Caco-2 (cell line): ENCODE measurements at regions not wholly inside any gene's neighbourhood (a gene's known extent, or its start where the extent isn't known, plus 50 kb on each side); places are given as distances from the start of the nearest gene placed in this dataset.

Experiments used
- BruUV-seq: library from RNA; stranded (reverse); fragments of 400-500 nt; replicated peaks from 2 replicates; lab custom pipeline; 2021; lab: Mats Ljungman, UMichigan
- CTCF ChIA-PET: fragments of 300-600 bp; sonication (Branson Sonifier 250); formaldehyde crosslinking; loops from one replicate; lab custom pipeline; 2022; ENCODE audit warnings: antibody characterized with exemption; lab: Charles Lee
- POLR2A ChIA-PET: fragments of 300-600 bp; sonication (Branson Sonifier 250); formaldehyde crosslinking; loops from one replicate; lab custom pipeline; 2022; ENCODE audit warnings: antibody characterized with exemption; lab: Charles Lee
- DNase-seq, 2 experiments: peaks; one replicate each; pipeline versions ENCODE4 v3.0.0 to v3.0.0-alpha.2; 2020 to 2022
- H3K27me3 ChIP-seq: replicated peaks from 2 replicates; pipeline ENCODE4 v1.6.0; 2011; ENCODE audit warnings: low read length; ENCODE audit not compliant: control insufficient read depth, insufficient read depth
- H3K36me3 ChIP-seq: 2 replicates; pipeline ENCODE4 v1.5.1; 2011; ENCODE audit warnings: low read length; ENCODE audit not compliant: control insufficient read depth, insufficient read depth
- H3K4me1 ChIP-seq: fragments of 250-450 bp; sonication (Bioruptor Pico); 2 replicates; pipeline ENCODE4 v1.5.1; 2020; ENCODE audit warnings: mild to moderate bottlenecking
- H3K4me3 ChIP-seq: 2 replicates; pipeline ENCODE4 v1.5.1; 2011; ENCODE audit warnings: low read depth, mild to moderate bottlenecking, control low read depth, low read length
- H3K9me3 ChIP-seq: fragments of 250-450 bp; sonication (Bioruptor Pico); 2 replicates; pipeline ENCODE4 v1.5.1; 2020; ENCODE audit warnings: mild to moderate bottlenecking, moderate library complexity
- H3K27ac Mint-ChIP-seq: one replicate; pipeline ENCODE4 v1.8.0; 2022; ENCODE audit warnings: mixed read lengths; ENCODE audit not compliant: unreplicated experiment
- H3K27me3 Mint-ChIP-seq: one replicate; pipeline ENCODE4 v1.8.0; 2022; ENCODE audit warnings: mixed read lengths; ENCODE audit not compliant: insufficient read depth, unreplicated experiment
- H3K36me3 Mint-ChIP-seq: one replicate; pipeline ENCODE4 v1.8.0; 2022; ENCODE audit warnings: mild to moderate bottlenecking, mixed read lengths; ENCODE audit not compliant: insufficient read depth, unreplicated experiment
- H3K4me1 Mint-ChIP-seq: one replicate; pipeline ENCODE4 v1.8.0; 2022; ENCODE audit warnings: low read depth, mixed read lengths; ENCODE audit not compliant: unreplicated experiment
- H3K4me3 Mint-ChIP-seq: one replicate; pipeline ENCODE4 v1.8.0; 2022; ENCODE audit warnings: mild to moderate bottlenecking, moderate library complexity, mixed read lengths; ENCODE audit not compliant: unreplicated experiment
- H3K9me3 Mint-ChIP-seq: one replicate; pipeline ENCODE4 v1.8.0; 2022; ENCODE audit warnings: mixed read lengths; ENCODE audit not compliant: unreplicated experiment
- intact Hi-C: fragments of 100-400 bp; cut with micrococcal nuclease; formaldehyde crosslinking; loops from one replicate; pipeline ENCODE4 v1.10.0; 2022; ENCODE audit not compliant: unreplicated experiment
- TF ChIP-seq, protein P1 (sequence below), 2 experiments: fragments of 200-600 bp in 1 of 2; IDR thresholded peaks; 1 replicate in 1 of 2; 2 replicates in 1 of 2; pipeline versions ENCODE4 v1.5.1 to v1.8.0; 2011 to 2022; ENCODE audit warnings: antibody characterized with exemption in 1 of 2, control low read depth in 1 of 2, inconsistent platforms in 1 of 2, low read depth in 1 of 2, low read length in 1 of 2, mild to moderate bottlenecking in 1 of 2, moderate library complexity in 1 of 2; ENCODE audit not compliant: insufficient read depth in 1 of 2, severe bottlenecking in 1 of 2, unreplicated experiment in 1 of 2

GRCh38 chr5:82564963-82565362 is 286.8 kb upstream of the RPS23 start:
- Mint-ChIP-seq H3K9me3 (no peaks in the 10 kb centered on the region), H3K27me3 (no peaks in the 10 kb centered on the region), H3K4me1 (no peaks in the 10 kb centered on the region), H3K36me3 (no peaks in the 10 kb centered on the region), H3K27ac (no peak overlapping the region), H3K4me3 (no peak overlapping the region)
- TF ChIP-seq, protein P1, sequence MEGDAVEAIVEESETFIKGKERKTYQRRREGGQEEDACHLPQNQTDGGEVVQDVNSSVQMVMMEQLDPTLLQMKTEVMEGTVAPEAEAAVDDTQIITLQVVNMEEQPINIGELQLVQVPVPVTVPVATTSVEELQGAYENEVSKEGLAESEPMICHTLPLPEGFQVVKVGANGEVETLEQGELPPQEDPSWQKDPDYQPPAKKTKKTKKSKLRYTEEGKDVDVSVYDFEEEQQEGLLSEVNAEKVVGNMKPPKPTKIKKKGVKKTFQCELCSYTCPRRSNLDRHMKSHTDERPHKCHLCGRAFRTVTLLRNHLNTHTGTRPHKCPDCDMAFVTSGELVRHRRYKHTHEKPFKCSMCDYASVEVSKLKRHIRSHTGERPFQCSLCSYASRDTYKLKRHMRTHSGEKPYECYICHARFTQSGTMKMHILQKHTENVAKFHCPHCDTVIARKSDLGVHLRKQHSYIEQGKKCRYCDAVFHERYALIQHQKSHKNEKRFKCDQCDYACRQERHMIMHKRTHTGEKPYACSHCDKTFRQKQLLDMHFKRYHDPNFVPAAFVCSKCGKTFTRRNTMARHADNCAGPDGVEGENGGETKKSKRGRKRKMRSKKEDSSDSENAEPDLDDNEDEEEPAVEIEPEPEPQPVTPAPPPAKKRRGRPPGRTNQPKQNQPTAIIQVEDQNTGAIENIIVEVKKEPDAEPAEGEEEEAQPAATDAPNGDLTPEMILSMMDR (IDR thresholded peaks at IDR 0.05; ENCODE audit: insufficient read depth in 1 of 2, low read depth in 1 of 2, low read length in 1 of 2, severe bottlenecking in 1 of 2, unreplicated experiment in 1 of 2), result no peak
- ChIA-PET CTCF (no interaction called here), POLR2A (no interaction called here)
- no peaks in the 10 kb centered on the region for H3K27me3 ChIP-seq
- DNase-seq, result no peak
- BruUV-seq, result no TSS peak
- H3K4me1 ChIP-seq, result no peaks in the 10 kb centered on the region
- no peaks in the 10 kb centered on the region for H3K36me3 ChIP-seq
- intact Hi-C loops, result no loop called here
- no peaks in the 10 kb centered on the region for H3K9me3 ChIP-seq
- no peak overlapping the region for H3K4me3 ChIP-seq

GRCh38 chr5:82563745-82564144 is 285.6 kb upstream of the RPS23 start:
- Histone ChIP-seq H3K4me1 (no peaks in the 10 kb centered on the region), H3K9me3 (peaks cover 5% of the 10 kb centered on the region; the same call in 1 of the 2 replicates), H3K4me3 (no peak overlapping the region), H3K36me3 (no peaks in the 10 kb centered on the region), H3K27me3 (no peaks in the 10 kb centered on the region)
- no TSS peak for BruUV-seq
- ChIA-PET CTCF (no interaction called here), POLR2A (no interaction called here)
- no peaks in the 10 kb centered on the region for H3K4me1 Mint-ChIP-seq
- intact Hi-C loops, result no loop called here
- no peaks in the 10 kb centered on the region for H3K36me3 Mint-ChIP-seq
- no peak overlapping the region for H3K27ac Mint-ChIP-seq
- TF ChIP-seq, protein P1 (IDR thresholded peaks at IDR 0.05; ENCODE audit: insufficient read depth in 1 of 2, low read depth in 1 of 2, low read length in 1 of 2, severe bottlenecking in 1 of 2, unreplicated experiment in 1 of 2), result no peak
- no peaks in the 10 kb centered on the region for H3K9me3 Mint-ChIP-seq
- no peaks in the 10 kb centered on the region for H3K27me3 Mint-ChIP-seq
- DNase-seq, result no peak
- H3K4me3 Mint-ChIP-seq, result no peak overlapping the region

GRCh38 chr5:82562696-82563240 is 284.6 kb upstream of the RPS23 start:
- Mint-ChIP-seq H3K9me3 (no peaks in the 10 kb centered on the region), H3K4me1 (no peaks in the 10 kb centered on the region), H3K27me3 (no peaks in the 10 kb centered on the region), H3K4me3 (no peak overlapping the region), H3K27ac (no peak overlapping the region), H3K36me3 (no peaks in the 10 kb centered on the region)
- H3K27me3 ChIP-seq, result no peaks in the 10 kb centered on the region
- no peak overlapping the region for H3K4me3 ChIP-seq
- intact Hi-C loops, result no loop called here
- CTCF ChIA-PET, result no interaction called here
- no peaks in the 10 kb centered on the region for H3K36me3 ChIP-seq
- TF ChIP-seq, protein P1 (IDR thresholded peaks at IDR 0.05; ENCODE audit: insufficient read depth in 1 of 2, low read depth in 1 of 2, low read length in 1 of 2, severe bottlenecking in 1 of 2, unreplicated experiment in 1 of 2), result no peak
- peaks cover 5% of the 10 kb centered on the region; the same call in 1 of the 2 replicates for H3K9me3 ChIP-seq
- POLR2A ChIA-PET, result no interaction called here
- no TSS peak for BruUV-seq
- DNase-seq, result no peak
- H3K4me1 ChIP-seq, result no peaks in the 10 kb centered on the region
